A673 (cell line): ENCODE measurements at regions not wholly inside any gene's neighbourhood (a gene's known extent, or its start where the extent isn't known, plus 50 kb on each side); places are given as distances from the start of the nearest gene placed in this dataset.

ENCODE experiments used
- BruUV-seq: library from RNA; stranded (reverse); fragments of 400-500 nt; replicated peaks from 2 replicates; lab custom pipeline; 2021; lab: Mats Ljungman, UMichigan
- CTCF ChIA-PET: fragments of 300-600 bp; sonication (Branson Sonifier 250); formaldehyde crosslinking; loops from one replicate; lab custom pipeline; 2022; ENCODE audit warnings: antibody characterized with exemption; lab: Charles Lee
- POLR2A ChIA-PET: fragments of 300-600 bp; sonication (Branson Sonifier 250); formaldehyde crosslinking; loops from one replicate; lab custom pipeline; 2022; ENCODE audit warnings: antibody characterized with exemption; ENCODE audit not compliant: low non-redundant PET; lab: Charles Lee
- DNase-seq: peaks from one replicate; pipeline ENCODE4 v3.0.0-alpha.2; 2015; ENCODE audit warnings: low spot score
- H3K27ac ChIP-seq: fragments of 200-600 bp; sonication (generic); 2 replicates; pipeline ENCODE4 v1.5.1; 2016; ENCODE audit warnings: mixed run types, low read depth, mild to moderate bottlenecking, mixed read lengths, antibody characterized with exemption, low read length; ENCODE audit not compliant: poor library complexity, severe bottlenecking
- H3K27me3 ChIP-seq: fragments of 200-600 bp; sonication (generic); replicated peaks from 2 replicates; pipeline ENCODE4 v1.6.1; 2017; ENCODE audit warnings: mixed run types, low read depth, mild to moderate bottlenecking, mixed read lengths, antibody characterized with exemption, low read length; ENCODE audit not compliant: insufficient read depth, poor library complexity
- H3K36me3 ChIP-seq: fragments of 200-600 bp; sonication (generic); 2 replicates; pipeline ENCODE4 v1.6.1; 2016; ENCODE audit warnings: mixed run types, mild to moderate bottlenecking, mixed read lengths, antibody characterized with exemption, low read length; ENCODE audit not compliant: insufficient read depth, poor library complexity, severe bottlenecking
- H3K4me1 ChIP-seq: fragments of 200-600 bp; sonication (generic); 2 replicates; pipeline ENCODE4 v1.6.1; 2017; ENCODE audit warnings: mixed run types, mild to moderate bottlenecking, mixed read lengths, antibody characterized with exemption, low read length; ENCODE audit not compliant: insufficient read depth, poor library complexity, severe bottlenecking
- H3K4me3 ChIP-seq: fragments of 200-600 bp; sonication (generic); 2 replicates; pipeline ENCODE4 v1.5.1; 2016; ENCODE audit warnings: low read depth, mixed run types, mild to moderate bottlenecking, mixed read lengths, low read length; ENCODE audit not compliant: poor library complexity, severe bottlenecking
- H3K9me3 ChIP-seq: fragments of 200-600 bp; sonication (generic); 2 replicates; pipeline ENCODE4 v1.6.1; 2016; ENCODE audit warnings: mixed run types, low read depth, mild to moderate bottlenecking, mixed read lengths, antibody characterized with exemption, low read length; ENCODE audit not compliant: poor library complexity, severe bottlenecking
- EZH2 ChIP-seq: fragments of 200-600 bp; sonication (generic); IDR thresholded peaks from 2 replicates; pipeline ENCODE4 v1.6.1; 2017; ENCODE audit warnings: borderline replicate concordance, low read depth, mild to moderate bottlenecking, mixed read lengths, antibody characterized with exemption, low read length; ENCODE audit not compliant: poor library complexity, severe bottlenecking
- intact Hi-C: fragments of 100-400 bp; cut with micrococcal nuclease; formaldehyde crosslinking; loops from one replicate; pipeline ENCODE4 v1.10.0; 2022; ENCODE audit not compliant: unreplicated experiment
- TF ChIP-seq, protein P1 (sequence below): fragments of 300-800, 200-600 bp; sonication (generic); conservative IDR thresholded peaks from 2 replicates; pipeline ENCODE4 v1.5.1; 2017; ENCODE audit warnings: low read depth, mild to moderate bottlenecking, antibody characterized with exemption, low read length, moderate library complexity, mixed read lengths

DNA sequence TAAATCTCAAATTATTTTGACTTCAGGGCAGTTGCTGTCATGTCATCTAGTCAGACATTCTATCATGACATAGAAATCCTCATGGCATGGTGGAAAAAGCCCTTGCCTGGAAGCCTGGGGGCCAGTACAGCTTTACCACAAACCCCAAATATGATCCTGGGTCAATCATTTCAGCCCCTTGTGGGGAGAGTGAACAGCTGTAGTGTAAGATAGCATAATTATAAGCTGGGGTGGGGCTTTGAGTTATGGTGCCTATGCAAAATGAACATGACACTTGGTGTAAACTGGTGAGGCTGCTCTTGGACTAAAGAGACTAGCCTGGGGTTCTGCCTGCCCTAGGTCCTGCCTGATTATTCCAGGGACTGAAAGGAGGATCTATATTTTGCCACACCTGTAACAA lies 207.7 kb upstream of the DDHD1 start:
- H3K36me3 ChIP-seq, result no peaks in the 10 kb centered on the region
- POLR2A ChIA-PET, result no interaction called here
- TF ChIP-seq EZH2, result no peak
- TF ChIP-seq, protein P1, sequence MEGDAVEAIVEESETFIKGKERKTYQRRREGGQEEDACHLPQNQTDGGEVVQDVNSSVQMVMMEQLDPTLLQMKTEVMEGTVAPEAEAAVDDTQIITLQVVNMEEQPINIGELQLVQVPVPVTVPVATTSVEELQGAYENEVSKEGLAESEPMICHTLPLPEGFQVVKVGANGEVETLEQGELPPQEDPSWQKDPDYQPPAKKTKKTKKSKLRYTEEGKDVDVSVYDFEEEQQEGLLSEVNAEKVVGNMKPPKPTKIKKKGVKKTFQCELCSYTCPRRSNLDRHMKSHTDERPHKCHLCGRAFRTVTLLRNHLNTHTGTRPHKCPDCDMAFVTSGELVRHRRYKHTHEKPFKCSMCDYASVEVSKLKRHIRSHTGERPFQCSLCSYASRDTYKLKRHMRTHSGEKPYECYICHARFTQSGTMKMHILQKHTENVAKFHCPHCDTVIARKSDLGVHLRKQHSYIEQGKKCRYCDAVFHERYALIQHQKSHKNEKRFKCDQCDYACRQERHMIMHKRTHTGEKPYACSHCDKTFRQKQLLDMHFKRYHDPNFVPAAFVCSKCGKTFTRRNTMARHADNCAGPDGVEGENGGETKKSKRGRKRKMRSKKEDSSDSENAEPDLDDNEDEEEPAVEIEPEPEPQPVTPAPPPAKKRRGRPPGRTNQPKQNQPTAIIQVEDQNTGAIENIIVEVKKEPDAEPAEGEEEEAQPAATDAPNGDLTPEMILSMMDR, result no peak

GRCh38 chr14:53358166-53358565 lies 205.0 kb upstream of the DDHD1 start:
- no peak for DNase-seq
- Histone ChIP-seq H3K36me3 (no peaks in the 10 kb centered on the region), H3K4me3 (no peak overlapping the region), H3K4me1 (no peaks in the 10 kb centered on the region), H3K27ac (no peak overlapping the region), H3K27me3 (no peaks in the 10 kb centered on the region), H3K9me3 (no peaks in the 10 kb centered on the region)
- intact Hi-C loops, result no loop called here
- CTCF ChIA-PET, result no interaction called here
- POLR2A ChIA-PET, result no interaction called here
- no TSS peak for BruUV-seq
- TF ChIP-seq, protein P1, result no peak
- TF ChIP-seq EZH2, result no peak

More for the DNA sequence above, 207.7 kb upstream of the DDHD1 start:
- BruUV-seq, result no TSS peak
- CTCF ChIA-PET, result no interaction called here
- Histone ChIP-seq H3K4me1 (no peaks in the 10 kb centered on the region), H3K27ac (no peak overlapping the region), H3K27me3 (no peaks in the 10 kb centered on the region), H3K4me3 (no peak overlapping the region), H3K9me3 (no peaks in the 10 kb centered on the region)
- intact Hi-C loops, result no loop called here
- no peak for DNase-seq

- no peaks in the 10 kb centered on the region for H3K9me3 ChIP-seq
- ChIA-PET CTCF (no interaction called here), POLR2A (interaction anchor here (0.6 kb wide), 1 partner anchor 323 kb away, joined by 4 read pairs; no protein-coding TSS in a partner anchor)
- TF ChIP-seq, protein P1, result no peak
- H3K27me3 ChIP-seq, result no peaks in the 10 kb centered on the region
- H3K36me3 ChIP-seq, result no peaks in the 10 kb centered on the region
- no peaks in the 10 kb centered on the region for H3K4me1 ChIP-seq
- H3K4me3 ChIP-seq, result no peak overlapping the region
- no peak for DNase-seq
- BruUV-seq, result no TSS peak
- H3K27ac ChIP-seq, result no peak overlapping the region
- intact Hi-C loops, result no loop called here
These were observed 203.4 kb upstream of the DDHD1 start for GRCh38 chr14:53356361-53357150.
